ENCODE measurements at regions not wholly inside any gene's neighbourhood (a gene's known extent, or its start where the extent isn't known, plus 50 kb on each side); places are given as distances from the start of the nearest gene placed in this dataset.
"Not testable (repeated sequence)": the region's sequence is repeated elsewhere in the genome, so short reads cannot be mapped to it uniquely, and the experiment has no call there.

GRCh38 chr12:87575906-87576305 lies 453.3 kb downstream of the C12orf50 start:
- H3K27ac ChIP-seq: no peak overlapping the region
- no peak for DNase-seq (ENCODE audit: low spot score)
- no peaks in the 10 kb centered on the region for H3K27me3 ChIP-seq (replicated peaks; ENCODE audit: insufficient read depth)
- H3K4me1 ChIP-seq (replicated peaks): no peaks in the 10 kb centered on the region
- 74% methylated on average over 2 of the region's 2 CpGs for WGBS
- H3K9me3 ChIP-seq: no peaks in the 10 kb centered on the region
- TF ChIP-seq POLR2A (IDR thresholded peaks at IDR 0.05) (no peak), POLR2AphosphoS5 (IDR thresholded peaks at IDR 0.05) (no peak), CTCF (IDR thresholded peaks at IDR 0.05) (no peak)
- H3K4me3 ChIP-seq: no peak overlapping the region
- intact Hi-C loops (cut with DNase I): no loop called here
- no peaks in the 10 kb centered on the region for H3K36me3 ChIP-seq

GRCh38 chr12:87566918-87567317 lies 462.3 kb downstream of the C12orf50 start:
- H3K9me3 ChIP-seq; H3K36me3 ChIP-seq; intact Hi-C loops (cut with DNase I); H3K4me1 ChIP-seq (replicated peaks); H3K27ac ChIP-seq; H3K4me3 ChIP-seq; DNase-seq (ENCODE audit: low spot score); H3K27me3 ChIP-seq (replicated peaks; ENCODE audit: insufficient read depth): not testable (repeated sequence)
- WGBS: 91% methylated on average over 4 of the region's 4 CpGs

GRCh38 chr12:87556985-87557384 lies 472.2 kb downstream of the C12orf50 start:
- WGBS: 70% methylated on average over 5 of the region's 5 CpGs
- Histone ChIP-seq H3K4me1 (replicated peaks) (no peaks in the 10 kb centered on the region), H3K27ac (no peak overlapping the region), H3K4me3 (no peak overlapping the region), H3K9me3 (no peaks in the 10 kb centered on the region), H3K27me3 (replicated peaks; ENCODE audit: insufficient read depth) (no peaks in the 10 kb centered on the region), H3K36me3 (no peaks in the 10 kb centered on the region)
- no peak for DNase-seq (ENCODE audit: low spot score)
- TF ChIP-seq CTCF (IDR thresholded peaks at IDR 0.05) (no peak), POLR2A (IDR thresholded peaks at IDR 0.05) (no peak), POLR2AphosphoS5 (IDR thresholded peaks at IDR 0.05) (no peak)
- intact Hi-C loops (cut with DNase I): no loop called here

GRCh38 chr12:87531213-87531612 lies 498.0 kb downstream of the C12orf50 start:
- H3K36me3 ChIP-seq; DNase-seq (ENCODE audit: low spot score); H3K4me1 ChIP-seq (replicated peaks); H3K9me3 ChIP-seq; H3K27me3 ChIP-seq (replicated peaks; ENCODE audit: insufficient read depth); H3K4me3 ChIP-seq; H3K27ac ChIP-seq; intact Hi-C loops (cut with DNase I): not testable (repeated sequence)
- 91% methylated on average over 5 of the region's 5 CpGs for WGBS

GRCh38 chr12:87529413-87529812 lies 499.8 kb downstream of the C12orf50 start:
- H3K4me1 ChIP-seq (replicated peaks): no peaks in the 10 kb centered on the region
- H3K27me3 ChIP-seq (replicated peaks; ENCODE audit: insufficient read depth): no peaks in the 10 kb centered on the region
- WGBS: 51% methylated on average over 1 of the region's 1 CpG
- no peaks in the 10 kb centered on the region for H3K36me3 ChIP-seq
- DNase-seq (ENCODE audit: low spot score): no peak
- intact Hi-C loops (cut with DNase I): no loop called here
- no peak overlapping the region for H3K27ac ChIP-seq
- no peaks in the 10 kb centered on the region for H3K9me3 ChIP-seq
- H3K4me3 ChIP-seq: no peak overlapping the region
- TF ChIP-seq POLR2A (IDR thresholded peaks at IDR 0.05) (no peak), POLR2AphosphoS5 (IDR thresholded peaks at IDR 0.05) (no peak)

- no peak overlapping the region for H3K27ac ChIP-seq
- WGBS: 81% methylated on average over 2 of the region's 2 CpGs
Measured at GRCh38 chr12:87520968-87521367, 508.2 kb downstream of the C12orf50 start.

More at GRCh38 chr12:87520968-87521367, 508.2 kb downstream of the C12orf50 start:
- no peak for TF ChIP-seq POLR2AphosphoS5 (IDR thresholded peaks at IDR 0.05)
- TF ChIP-seq POLR2A (IDR thresholded peaks at IDR 0.05): no peak
- TF ChIP-seq CTCF (IDR thresholded peaks at IDR 0.05): no peak
- no peak overlapping the region for H3K4me3 ChIP-seq
- H3K9me3 ChIP-seq: no peaks in the 10 kb centered on the region
- intact Hi-C loops (cut with DNase I): no loop called here
- H3K4me1 ChIP-seq (replicated peaks): no peaks in the 10 kb centered on the region
- H3K27me3 ChIP-seq (replicated peaks; ENCODE audit: insufficient read depth): no peaks in the 10 kb centered on the region
- H3K36me3 ChIP-seq: no peaks in the 10 kb centered on the region
- DNase-seq (ENCODE audit: low spot score): no peak

All from prostate gland (tissue), 2 donors.